Nephron (organoid): ENCODE measurements at regions not wholly inside any gene's neighbourhood (a gene's known extent, or its start where the extent isn't known, plus 50 kb on each side); places are given as distances from the start of the nearest gene placed in this dataset.

Source experiments
- H3K27ac Mint-ChIP-seq, 3 experiments: 2 replicates each; pipeline ENCODE4 v1.8.0; 2020; ENCODE audit warnings: mixed read lengths in 3 of 3, mild to moderate bottlenecking in 2 of 3, moderate library complexity in 1 of 3
- H3K27me3 Mint-ChIP-seq: 2 replicates; pipeline ENCODE4 v1.8.0; 2021; ENCODE audit warnings: low read depth, mild to moderate bottlenecking, moderate library complexity, mixed read lengths
- H3K36me3 Mint-ChIP-seq: 2 replicates; pipeline ENCODE4 v1.8.0; 2020; ENCODE audit warnings: low read depth, mixed read lengths
- H3K4me1 Mint-ChIP-seq: 2 replicates; pipeline ENCODE4 v1.8.0; 2020; ENCODE audit warnings: mixed read lengths
- H3K4me3 Mint-ChIP-seq, 3 experiments: 2 replicates each; pipeline ENCODE4 v1.8.0; 2020; ENCODE audit warnings: mild to moderate bottlenecking in 3 of 3, mixed read lengths in 3 of 3, moderate library complexity in 2 of 3
- H3K9me3 Mint-ChIP-seq: 2 replicates; pipeline ENCODE4 v1.8.0; 2020; ENCODE audit warnings: mixed read lengths
- CTCF ChIP-seq, 3 experiments: fragments of 200-600 bp; sonication (generic); IDR thresholded peaks; one replicate each; pipeline ENCODE4 v1.5.0; 2021; ENCODE audit warnings: antibody characterized with exemption in 3 of 3; ENCODE audit not compliant: unreplicated experiment in 3 of 3

GRCh38 chr3:30974071-30974470 lies 79.6 kb upstream of the GADL1 start:
- Mint-ChIP-seq H3K4me1 (peaks cover 7% of the 10 kb centered on the region), H3K9me3 (no peaks in the 10 kb centered on the region), H3K36me3 (no peaks in the 10 kb centered on the region), H3K27me3 (no peaks in the 10 kb centered on the region), H3K4me3 (no peak overlapping the region), H3K27ac (no peak overlapping the region)
- no peak for TF ChIP-seq CTCF (IDR thresholded peaks at IDR 0.05; ENCODE audit: unreplicated experiment in 3 of 3)

- Mint-ChIP-seq H3K9me3 (no peaks in the 10 kb centered on the region), H3K36me3 (no peaks in the 10 kb centered on the region)
Measured at GRCh38 chr3:30977592-30977991, 83.1 kb upstream of the GADL1 start.

GRCh38 chr3:30980993-30981392 lies 86.5 kb upstream of the GADL1 start:
- Mint-ChIP-seq H3K27me3 (peaks cover 4% of the 10 kb centered on the region), H3K4me3 (no peak overlapping the region), H3K36me3 (no peaks in the 10 kb centered on the region), H3K9me3 (no peaks in the 10 kb centered on the region), H3K4me1 (peaks cover 15% of the 10 kb centered on the region), H3K27ac (no peak overlapping the region)
- TF ChIP-seq CTCF (IDR thresholded peaks at IDR 0.05; ENCODE audit: unreplicated experiment in 3 of 3) = no peak

More at GRCh38 chr3:30977592-30977991, 83.1 kb upstream of the GADL1 start:
- no peak overlapping the region for H3K27ac Mint-ChIP-seq
- H3K4me1 Mint-ChIP-seq = no peaks in the 10 kb centered on the region
- H3K4me3 Mint-ChIP-seq = no peak overlapping the region
- H3K27me3 Mint-ChIP-seq = peaks cover 4% of the 10 kb centered on the region
- TF ChIP-seq CTCF (IDR thresholded peaks at IDR 0.05; ENCODE audit: unreplicated experiment in 3 of 3) = no peak

GRCh38 chr3:30982416-30983075 lies 88.1 kb upstream of the GADL1 start:
- H3K4me1 Mint-ChIP-seq = peaks cover 27% of the 10 kb centered on the region
- no peak overlapping the region for H3K27ac Mint-ChIP-seq
- no peaks in the 10 kb centered on the region for H3K36me3 Mint-ChIP-seq
- H3K9me3 Mint-ChIP-seq = no peaks in the 10 kb centered on the region
- no peak for TF ChIP-seq CTCF (IDR thresholded peaks at IDR 0.05; ENCODE audit: unreplicated experiment in 3 of 3)
- peaks cover 4% of the 10 kb centered on the region for H3K27me3 Mint-ChIP-seq
- H3K4me3 Mint-ChIP-seq = no peak overlapping the region

- Mint-ChIP-seq H3K27ac (peak overlapping the region; percentile 41 to 80 (median 57)), H3K4me3 (no peak overlapping the region), H3K9me3 (no peaks in the 10 kb centered on the region), H3K36me3 (no peaks in the 10 kb centered on the region), H3K4me1 (peaks cover 43% of the 10 kb centered on the region), H3K27me3 (peaks cover 11% of the 10 kb centered on the region)
- TF ChIP-seq CTCF (IDR thresholded peaks at IDR 0.05; ENCODE audit: unreplicated experiment in 3 of 3) = no peak
Measured at GRCh38 chr3:30984855-30985749, 90.6 kb upstream of the GADL1 start.
